ENCODE measurements at regions not wholly inside any gene's neighbourhood (a gene's known extent, or its start where the extent isn't known, plus 50 kb on each side); places are given as distances from the start of the nearest gene placed in this dataset.

DNA sequence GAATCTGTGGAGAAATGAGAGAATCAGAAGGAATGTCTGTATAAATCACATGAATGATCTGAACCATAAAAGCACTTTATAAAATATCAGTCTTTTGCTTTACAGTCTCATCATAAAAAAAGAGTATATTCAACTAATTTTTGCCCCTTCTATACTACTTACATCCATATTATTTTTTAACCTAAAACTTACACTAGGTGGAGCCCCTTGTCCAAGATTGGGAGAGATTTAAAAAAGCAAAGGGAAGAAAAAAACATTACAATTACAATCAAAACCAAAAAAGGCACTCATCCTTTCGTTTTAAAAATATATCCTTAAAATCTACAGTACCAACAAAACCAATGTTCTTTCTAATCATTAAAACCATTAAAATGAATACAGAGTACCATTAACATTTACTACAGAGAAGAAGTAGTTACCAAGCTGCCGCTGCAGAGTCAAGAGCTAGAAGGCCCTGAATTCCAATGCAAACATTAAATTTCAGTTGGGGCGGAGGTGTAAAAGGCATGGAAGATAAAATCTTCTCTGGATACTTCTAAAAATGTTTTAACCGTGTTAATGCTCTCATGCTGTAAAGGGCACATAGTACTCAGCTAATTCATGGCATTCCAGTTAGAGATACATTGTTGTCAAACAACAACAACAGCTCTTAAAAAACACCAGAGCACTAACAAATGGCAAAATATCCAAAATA, 56.7 kb upstream of the EPB41L3 start:
- no peaks in the 10 kb centered on the region for H3K9me3 ChIP-seq (ENCODE audit: control insufficient read depth, insufficient read depth, low read length)
- H3K27me3 ChIP-seq (ENCODE audit: control insufficient read depth, insufficient read depth, low read length) = no peaks in the 10 kb centered on the region
- no peak overlapping the region for H3K4me3 ChIP-seq (ENCODE audit: low read depth, low read length)
- H3K27ac ChIP-seq (ENCODE audit: low read depth, low read length) = no peak overlapping the region
- H3K4me1 ChIP-seq (ENCODE audit: control insufficient read depth, insufficient read depth, low read length) = peaks cover 9% of the 10 kb centered on the region
- H3K9ac ChIP-seq (ENCODE audit: low read depth, low read length) = no peak overlapping the region
- H3K36me3 ChIP-seq (ENCODE audit: control insufficient read depth, insufficient read depth, low read length) = no peaks in the 10 kb centered on the region

DNA sequence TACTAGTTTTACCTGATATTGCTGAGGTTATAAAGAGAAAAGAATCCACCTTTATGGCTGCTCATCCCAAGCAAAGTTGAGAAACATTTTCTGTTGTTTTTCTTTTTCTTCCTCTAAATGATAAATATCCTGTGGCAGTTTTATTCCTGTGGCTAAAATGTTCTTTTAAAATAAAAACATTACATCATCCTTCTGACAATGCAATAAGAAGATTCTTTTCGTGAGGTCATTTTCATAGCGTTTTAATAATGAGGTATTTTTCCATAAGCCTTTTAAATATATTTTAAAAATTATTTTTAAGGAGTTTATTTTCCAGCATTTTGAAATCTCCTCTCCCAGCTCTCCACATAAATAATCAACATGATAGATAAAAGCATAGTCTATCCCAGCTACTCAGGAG, 52.8 kb upstream of the EPB41L3 start:
- H3K4me1 ChIP-seq (ENCODE audit: control insufficient read depth, insufficient read depth, low read length) = peaks cover 9% of the 10 kb centered on the region
- no peaks in the 10 kb centered on the region for H3K36me3 ChIP-seq (ENCODE audit: control insufficient read depth, insufficient read depth, low read length)
- H3K9ac ChIP-seq (ENCODE audit: low read depth, low read length) = no peak overlapping the region
- H3K27me3 ChIP-seq (ENCODE audit: control insufficient read depth, insufficient read depth, low read length) = no peaks in the 10 kb centered on the region
- H3K4me3 ChIP-seq (ENCODE audit: low read depth, low read length) = no peak overlapping the region
- H3K9me3 ChIP-seq (ENCODE audit: control insufficient read depth, insufficient read depth, low read length) = no peaks in the 10 kb centered on the region
- no peak overlapping the region for H3K27ac ChIP-seq (ENCODE audit: low read depth, low read length)

All from HUES48 (cell line).